H9 (cell line): ENCODE measurements at regions not wholly inside any gene's neighbourhood (a gene's known extent, or its start where the extent isn't known, plus 50 kb on each side); places are given as distances from the start of the nearest gene placed in this dataset.

ENCODE experiments used
- DNase-seq: peaks from one replicate; pipeline ENCODE4 v3.0.0-alpha.2; 2017
- H2AFZ ChIP-seq: one replicate; pipeline ENCODE4 v1.6.1; 2013; ENCODE audit warnings: mild to moderate bottlenecking, low read length, control low read depth, moderate library complexity
- H2AK5ac ChIP-seq: 2 replicates; pipeline ENCODE4 v1.6.1; 2013; ENCODE audit warnings: low read length, control low read depth, mixed read lengths; ENCODE audit not compliant: insufficient read length
- H2BK120ac ChIP-seq: one replicate; pipeline ENCODE4 v1.6.1; 2013; ENCODE audit warnings: low read depth, mild to moderate bottlenecking, low read length, control low read depth, inconsistent platforms; ENCODE audit not compliant: poor library complexity, severe bottlenecking
- H2BK12ac ChIP-seq: 2 replicates; pipeline ENCODE4 v1.6.1; 2013; ENCODE audit warnings: low read length, control low read depth, mixed read lengths, low read depth; ENCODE audit not compliant: insufficient read length
- H2BK15ac ChIP-seq: 2 replicates; pipeline ENCODE4 v1.6.1; 2013; ENCODE audit warnings: low read depth, low read length, control low read depth
- H2BK20ac ChIP-seq: one replicate; pipeline ENCODE4 v1.6.1; 2013; ENCODE audit warnings: low read depth, mild to moderate bottlenecking, low read length, control low read depth, inconsistent platforms; ENCODE audit not compliant: poor library complexity, severe bottlenecking
- H2BK5ac ChIP-seq: 2 replicates; pipeline ENCODE4 v1.6.1; 2013; ENCODE audit warnings: low read length, control low read depth, mixed read lengths; ENCODE audit not compliant: insufficient read length
- H3K14ac ChIP-seq: 2 replicates; pipeline ENCODE4 v1.6.1; 2013; ENCODE audit warnings: low read length, control low read depth; ENCODE audit not compliant: insufficient read depth
- H3K18ac ChIP-seq: 2 replicates; pipeline ENCODE4 v1.6.1; 2013; ENCODE audit warnings: low read depth, mild to moderate bottlenecking, mixed read lengths, low read length, control low read depth; ENCODE audit not compliant: insufficient read length
- H3K23ac ChIP-seq: 2 replicates; pipeline ENCODE4 v1.6.1; 2013; ENCODE audit warnings: low read length, control low read depth, mixed read lengths, low read depth; ENCODE audit not compliant: insufficient read length
- H3K23me2 ChIP-seq: 2 replicates; pipeline ENCODE4 v1.6.1; 2013; ENCODE audit warnings: low read depth, mild to moderate bottlenecking, mixed read lengths, low read length, control low read depth; ENCODE audit not compliant: insufficient read length, poor library complexity, severe bottlenecking
- H3K27ac ChIP-seq: 2 replicates; pipeline ENCODE4 v1.5.1; 2013; ENCODE audit warnings: low read length, control low read depth, mixed read lengths, low read depth; ENCODE audit not compliant: insufficient read length
- H3K27me3 ChIP-seq: 2 replicates; pipeline ENCODE4 v1.6.1; 2013; ENCODE audit warnings: low read length, control low read depth, inconsistent platforms; ENCODE audit not compliant: insufficient read depth
- H3K4ac ChIP-seq: 2 replicates; pipeline ENCODE4 v1.6.1; 2013; ENCODE audit warnings: low read depth, mild to moderate bottlenecking, control low read depth, inconsistent platforms, low read length, moderate library complexity
- H3K4me1 ChIP-seq: 2 replicates; pipeline ENCODE4 v1.6.1; 2013; ENCODE audit warnings: low read length, control low read depth, inconsistent platforms; ENCODE audit not compliant: insufficient read depth
- H3K4me2 ChIP-seq: 2 replicates; pipeline ENCODE4 v1.6.1; 2013; ENCODE audit warnings: low read length, control low read depth, mixed read lengths; ENCODE audit not compliant: insufficient read length, insufficient read depth
- H3K56ac ChIP-seq: 2 replicates; pipeline ENCODE4 v1.6.1; 2013; ENCODE audit warnings: low read depth, mild to moderate bottlenecking, mixed read lengths, low read length, control low read depth; ENCODE audit not compliant: insufficient read length
- H3K79me1 ChIP-seq: 2 replicates; pipeline ENCODE4 v1.6.1; 2013; ENCODE audit warnings: low read depth, mild to moderate bottlenecking, moderate library complexity, low read length, control low read depth, inconsistent platforms; ENCODE audit not compliant: insufficient read depth, poor library complexity, severe bottlenecking
- H3K79me2 ChIP-seq: 2 replicates; pipeline ENCODE4 v1.6.1; 2013; ENCODE audit warnings: low read length, control low read depth, inconsistent platforms; ENCODE audit not compliant: insufficient read depth
- H3K9ac ChIP-seq: 2 replicates; pipeline ENCODE4 v1.6.1; 2013; ENCODE audit warnings: low read length, control low read depth, mixed read lengths; ENCODE audit not compliant: insufficient read length; ENCODE audit errors: extremely low read depth
- H3K9me3 ChIP-seq: one replicate; pipeline ENCODE4 v1.6.1; 2013; ENCODE audit warnings: low read depth, low read length, inconsistent platforms; ENCODE audit not compliant: control insufficient read depth
- H3T11ph ChIP-seq: one replicate; pipeline ENCODE4 v1.6.1; 2013; ENCODE audit warnings: mild to moderate bottlenecking, low read length, control low read depth, inconsistent platforms
- H4K20me1 ChIP-seq: one replicate; pipeline ENCODE4 v1.6.1; 2013; ENCODE audit not compliant: control insufficient read depth, insufficient read length, insufficient read depth
- H4K5ac ChIP-seq: 2 replicates; pipeline ENCODE4 v1.6.1; 2013; ENCODE audit warnings: low read depth, mild to moderate bottlenecking, mixed read lengths, low read length, control low read depth; ENCODE audit not compliant: insufficient read length
- H4K8ac ChIP-seq: replicated peaks from 2 replicates; pipeline ENCODE4 v1.6.1; 2013; ENCODE audit warnings: low read length, control low read depth, mixed read lengths, low read depth; ENCODE audit not compliant: insufficient read length
- H4K91ac ChIP-seq: 2 replicates; pipeline ENCODE4 v1.6.1; 2013; ENCODE audit warnings: low read depth, mild to moderate bottlenecking, moderate library complexity, mixed read lengths, low read length, control low read depth; ENCODE audit not compliant: insufficient read length
- H3K27ac Mint-ChIP-seq, 3 experiments: 2 replicates in 2 of 3; 3 replicates in 1 of 3; pipeline ENCODE4 v1.8.0; 2020 to 2021; ENCODE audit warnings: mixed read lengths in 3 of 3, mild to moderate bottlenecking in 1 of 3, moderate library complexity in 1 of 3
- H3K27me3 Mint-ChIP-seq: 2 replicates; pipeline ENCODE4 v1.8.0; 2021; ENCODE audit warnings: low read depth, mild to moderate bottlenecking, moderate library complexity, mixed read lengths
- H3K36me3 Mint-ChIP-seq, 3 experiments: 2 replicates in 2 of 3; 3 replicates in 1 of 3; pipeline ENCODE4 v1.8.0; 2020 to 2021; ENCODE audit warnings: low read depth in 3 of 3, mixed read lengths in 3 of 3; ENCODE audit not compliant: insufficient read depth in 1 of 3
- H3K4me1 Mint-ChIP-seq, 2 experiments: 2 replicates each; pipeline ENCODE4 v1.8.0; 2020; ENCODE audit warnings: mixed read lengths in 2 of 2
- H3K4me3 Mint-ChIP-seq, 2 experiments: 2 replicates in 1 of 2; 3 replicates in 1 of 2; pipeline ENCODE4 v1.8.0; 2020 to 2021; ENCODE audit warnings: mild to moderate bottlenecking in 2 of 2, mixed read lengths in 2 of 2, moderate library complexity in 1 of 2
- H3K9me3 Mint-ChIP-seq, 2 experiments: 2 replicates in 1 of 2; 3 replicates in 1 of 2; pipeline ENCODE4 v1.8.0; 2020; ENCODE audit warnings: mild to moderate bottlenecking in 2 of 2, mixed read lengths in 2 of 2, moderate library complexity in 1 of 2
- CTCF ChIP-seq: fragments of 200-600 bp; sonication (generic); conservative IDR thresholded peaks from 3 replicates; pipeline ENCODE4 v1.8.0; 2021; ENCODE audit warnings: antibody characterized with exemption, mild to moderate bottlenecking
- WGBS: extraction: QIAGEN DNeasy Blood & Tissue Kit; methylation state at CpG from one replicate; pipeline ENCODE4 v1.1.7; 2013; ENCODE audit warnings: missing lambda C conversion rate, low lambda C conversion rate, mixed read lengths; ENCODE audit not compliant: insufficient read length; ENCODE audit errors: extremely low coverage; 5-methylcytosine and 5-hydroxymethylcytosine counted together

GRCh38 chr3:124542214-124542869 lies 187.9 kb upstream of the UMPS start:
- no peak overlapping the region for H2AFZ ChIP-seq
- H2BK5ac ChIP-seq: no peak overlapping the region
- H3K18ac ChIP-seq: no peak overlapping the region
- no peaks in the 10 kb centered on the region for H3K9me3 ChIP-seq
- H3T11ph ChIP-seq: no peak overlapping the region
- Mint-ChIP-seq H3K36me3 (peaks cover 0 to 4% (median 0%) of the 10 kb centered on the region in 3 experiments; a peak in 2 of 7 replicates), H3K4me1 (peaks cover 19 to 21% of the 10 kb centered on the region in 2 experiments), H3K4me3 (no peak overlapping the region), H3K9me3 (no peaks in the 10 kb centered on the region), H3K27me3 (peaks cover 2% of the 10 kb centered on the region), H3K27ac (no peak overlapping the region)
- no peak for DNase-seq
- no peak overlapping the region for H2BK120ac ChIP-seq
- WGBS: no CpG with 5 or more reads among the region's 6 CpGs
- no peak overlapping the region for H3K4me2 ChIP-seq
- no peak overlapping the region for H3K23ac ChIP-seq
- H4K20me1 ChIP-seq: no peaks in the 10 kb centered on the region
- peaks cover 4% of the 10 kb centered on the region for H3K4me1 ChIP-seq
- H3K14ac ChIP-seq: no peak overlapping the region
- no peaks in the 10 kb centered on the region for H3K79me2 ChIP-seq
- H2BK20ac ChIP-seq: no peak overlapping the region
- no peaks in the 10 kb centered on the region for H3K79me1 ChIP-seq
- H4K5ac ChIP-seq: no peak overlapping the region
- no peak overlapping the region for H4K91ac ChIP-seq
- H3K23me2 ChIP-seq: no peaks in the 10 kb centered on the region
- no peak overlapping the region for H4K8ac ChIP-seq
- H2AK5ac ChIP-seq: no peak overlapping the region
- no peak overlapping the region for H3K4ac ChIP-seq
- no peak overlapping the region for H3K27ac ChIP-seq
- H3K27me3 ChIP-seq: no peaks in the 10 kb centered on the region
- no peak overlapping the region for H2BK12ac ChIP-seq
- TF ChIP-seq CTCF: no peak
- H3K9ac ChIP-seq: no peak overlapping the region
- H2BK15ac ChIP-seq: no peak overlapping the region
- no peak overlapping the region for H3K56ac ChIP-seq
